NCI-H2227 treated with DMSO at 0.1 percent for 48 hours (cell line): ENCODE measurements at regions not wholly inside any gene's neighbourhood (a gene's known extent, or its start where the extent isn't known, plus 50 kb on each side); places are given as distances from the start of the nearest gene placed in this dataset.

Source experiments
- DNase-seq: peaks from one replicate; lab custom pipeline; 2025; lab: John Stamatoyannopoulos, UW

GRCh38 chr1:229183588-229183987 is 87.3 kb upstream of the RAB4A start:
- DNase-seq = no peak

GRCh38 chr1:229184066-229184465 is 86.8 kb upstream of the RAB4A start:
- no peak for DNase-seq

GRCh38 chr1:229185963-229186362 is 84.9 kb upstream of the RAB4A start:
- DNase-seq = no peak

- no peak for DNase-seq
Observed at GRCh38 chr1:229186373-229187056, 84.4 kb upstream of the RAB4A start.

- DNase-seq = no peak
Observed at GRCh38 chr1:229190057-229190575, 80.8 kb upstream of the RAB4A start.

GRCh38 chr1:229191066-229191674 is 79.7 kb upstream of the RAB4A start:
- DNase-seq = no peak

GRCh38 chr1:229192031-229192430 is 78.9 kb upstream of the RAB4A start:
- DNase-seq = no peak

GRCh38 chr1:229192853-229193252 is 78.1 kb upstream of the RAB4A start:
- no peak for DNase-seq

GRCh38 chr1:229194096-229194495 is 76.8 kb upstream of the RAB4A start:
- DNase-seq = no peak

- DNase-seq = no peak
Observed at GRCh38 chr1:229195246-229195645, 75.7 kb upstream of the RAB4A start.

- no peak for DNase-seq
Observed at GRCh38 chr1:229196404-229197264, 74.3 kb upstream of the RAB4A start.

- DNase-seq = no peak
Observed at GRCh38 chr1:229197265-229197585, 73.7 kb upstream of the RAB4A start.

GRCh38 chr1:229199261-229200243 is 71.4 kb upstream of the RAB4A start:
- no peak for DNase-seq

GRCh38 chr1:229203030-229203751 is 67.7 kb upstream of the RAB4A start:
- no peak for DNase-seq

- DNase-seq = no peak
Observed at GRCh38 chr1:229203991-229204632, 66.8 kb upstream of the RAB4A start.

GRCh38 chr1:229204921-229205777 is 65.8 kb upstream of the RAB4A start:
- DNase-seq = no peak

- DNase-seq = no peak
Observed at GRCh38 chr1:229205854-229206253, 65.1 kb upstream of the RAB4A start.

- no peak for DNase-seq
Observed at GRCh38 chr1:229207916-229208315, 63.0 kb upstream of the RAB4A start.

GRCh38 chr1:229208481-229208880 is 62.4 kb upstream of the RAB4A start:
- no peak for DNase-seq

GRCh38 chr1:229209386-229209785 is 61.5 kb upstream of the RAB4A start:
- DNase-seq = no peak
